Raji (cell line): ENCODE measurements at regions not wholly inside any gene's neighbourhood (a gene's known extent, or its start where the extent isn't known, plus 50 kb on each side); places are given as distances from the start of the nearest gene placed in this dataset.

Experiments
- POLR2A ChIP-seq: IDR thresholded peaks from 2 replicates; pipeline ENCODE4 v1.6.1; 2011; ENCODE audit warnings: low read depth, low read length, control low read depth; ENCODE audit not compliant: insufficient read depth

- no peak for TF ChIP-seq POLR2A
These were observed 92.5 kb upstream of the DNAH5 start for GRCh38 chr5:14036947-14037346.

- TF ChIP-seq POLR2A = no peak
These were observed 92.0 kb upstream of the DNAH5 start for GRCh38 chr5:14036514-14036913.

GRCh38 chr5:14035859-14036503 lies 91.5 kb upstream of the DNAH5 start:
- no peak for TF ChIP-seq POLR2A

DNA sequence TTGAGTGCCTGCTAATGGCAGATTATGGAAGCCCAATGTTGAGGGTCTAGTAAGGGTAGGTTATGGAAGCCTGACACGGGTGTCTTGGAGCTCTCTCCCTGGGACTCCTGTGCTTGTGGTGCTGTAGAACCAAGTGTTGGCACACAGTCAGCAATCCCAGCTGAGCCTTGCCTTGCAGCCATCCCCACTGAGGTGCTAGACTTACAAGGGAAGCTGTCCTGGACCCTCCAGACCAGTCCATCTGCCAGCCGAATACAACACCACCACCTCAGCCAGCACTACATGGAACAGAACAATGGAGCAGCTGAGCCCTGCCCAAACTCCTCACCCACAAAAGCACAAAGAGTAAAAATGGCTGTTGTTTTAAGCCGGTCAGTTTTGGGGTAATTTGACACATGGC lies 90.5 kb upstream of the DNAH5 start:
- TF ChIP-seq POLR2A = no peak

- no peak for TF ChIP-seq POLR2A
These were observed 88.4 kb upstream of the DNAH5 start for GRCh38 chr5:14032918-14033317.

GRCh38 chr5:14028938-14029584 lies 84.6 kb upstream of the DNAH5 start:
- no peak for TF ChIP-seq POLR2A

DNA sequence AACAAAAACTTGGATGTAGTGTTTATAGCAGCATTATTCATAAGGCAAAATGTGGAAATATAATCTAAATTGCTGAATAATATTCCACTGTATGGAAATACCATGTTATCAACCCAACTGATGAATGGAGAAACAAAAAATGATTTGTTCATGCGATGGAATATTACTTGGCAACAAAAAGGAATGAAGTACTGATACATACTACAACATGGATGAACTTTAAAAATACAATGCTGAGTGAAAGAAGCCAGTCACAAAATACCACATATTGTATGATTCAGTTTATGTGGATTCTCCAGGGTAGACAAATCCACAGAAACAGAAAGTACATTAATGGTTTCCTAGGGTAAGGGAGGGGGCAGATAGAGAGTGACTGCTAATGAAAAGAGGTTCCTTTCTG lies 83.7 kb upstream of the DNAH5 start:
- no peak for TF ChIP-seq POLR2A

DNA sequence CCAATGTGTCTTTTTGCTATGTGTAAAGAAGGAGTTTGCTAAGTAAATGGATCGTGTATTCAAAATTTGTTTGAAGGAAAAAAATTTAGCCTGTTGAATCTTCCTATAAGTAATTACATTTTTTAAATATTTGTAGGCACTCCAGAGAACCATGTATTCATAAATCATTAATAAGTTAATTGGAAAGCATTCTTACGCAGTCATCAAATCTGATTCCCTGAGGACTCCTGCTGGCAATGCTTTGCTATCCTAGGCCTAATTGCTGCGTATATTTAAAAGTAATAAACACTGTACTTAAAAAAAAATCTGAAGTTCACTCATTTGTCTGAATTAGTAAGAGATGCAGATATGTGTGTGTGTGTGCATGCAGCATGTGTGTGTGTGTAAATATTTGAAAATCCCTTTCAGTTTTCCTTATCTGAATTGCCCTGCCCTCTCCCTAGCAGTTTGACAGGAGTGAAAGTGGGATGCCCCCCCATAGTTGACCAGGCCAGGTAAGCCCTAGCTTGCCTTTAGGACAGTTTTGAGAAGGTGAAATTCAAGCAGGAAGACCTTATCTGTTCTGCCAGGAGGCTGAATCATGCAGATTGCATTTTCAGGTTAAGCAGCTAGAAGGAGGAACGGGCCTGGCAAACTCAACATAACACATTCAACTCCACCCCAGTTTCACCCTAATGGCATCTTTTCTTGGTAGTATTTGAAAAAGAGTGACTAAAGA lies 81.2 kb upstream of the DNAH5 start:
- TF ChIP-seq POLR2A = no peak

- no peak for TF ChIP-seq POLR2A
These were observed 78.5 kb upstream of the DNAH5 start for GRCh38 chr5:14022971-14023370.

DNA sequence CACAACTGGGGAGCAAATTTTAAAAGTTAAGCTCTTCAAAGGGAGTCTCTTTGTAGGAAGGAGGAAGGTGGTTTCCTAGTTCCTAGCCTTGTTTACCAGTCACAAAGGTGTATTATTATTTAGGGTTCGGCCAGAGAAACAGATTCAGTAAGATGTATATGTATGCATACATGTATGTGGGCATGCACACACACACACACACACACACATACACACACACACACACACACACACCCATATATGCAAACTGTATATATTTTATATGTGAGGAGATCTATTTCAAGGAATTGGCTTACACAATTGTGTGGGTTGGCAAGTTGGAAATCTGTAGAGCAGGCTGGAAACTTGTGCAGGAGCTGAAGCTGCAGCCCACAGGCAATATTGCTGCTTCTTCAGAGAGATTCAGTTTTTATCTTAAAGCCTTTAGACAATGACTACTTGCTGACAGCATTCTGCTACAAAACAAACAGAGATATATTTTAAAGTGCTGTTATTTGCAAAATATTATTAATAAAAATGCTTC lies 75.3 kb upstream of the DNAH5 start:
- TF ChIP-seq POLR2A = no peak

DNA sequence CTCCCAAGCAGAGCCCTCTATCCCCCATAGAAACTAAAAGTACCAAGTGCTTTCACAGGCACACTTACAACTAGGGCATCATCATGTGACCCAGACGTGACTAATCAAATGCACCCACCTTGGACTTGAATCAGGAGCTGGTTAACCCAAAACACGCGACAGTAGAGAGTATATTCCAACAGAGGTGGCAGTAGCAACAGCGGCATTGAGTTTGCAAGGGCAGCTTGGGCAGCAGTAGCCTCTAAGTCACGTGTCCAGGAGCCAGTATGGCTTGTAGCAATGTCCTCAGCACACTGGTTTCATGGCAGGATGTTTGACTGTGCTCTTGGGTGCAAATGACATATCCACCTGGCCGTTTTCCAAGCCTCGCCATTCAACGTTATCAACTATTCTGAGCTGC lies 73.4 kb upstream of the DNAH5 start:
- no peak for TF ChIP-seq POLR2A

DNA sequence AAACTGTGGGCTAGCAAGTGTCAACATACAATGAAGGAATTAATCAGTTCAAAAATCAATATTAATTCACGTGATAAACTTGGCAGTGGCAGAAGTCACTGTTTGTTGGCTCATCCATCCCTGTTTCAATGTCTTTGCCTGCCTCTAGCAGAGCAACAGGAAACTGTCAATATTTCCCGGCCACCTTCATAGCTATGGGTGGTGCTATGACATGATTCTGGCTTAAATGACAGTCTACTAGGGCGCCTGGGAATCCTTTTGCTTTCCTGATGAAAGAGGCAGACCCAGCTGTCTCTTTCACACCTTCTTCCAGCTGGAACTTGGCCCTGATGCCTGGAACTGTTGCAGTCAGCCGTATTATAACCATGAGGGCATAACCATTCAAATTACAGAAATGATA lies 72.1 kb upstream of the DNAH5 start:
- no peak for TF ChIP-seq POLR2A

DNA sequence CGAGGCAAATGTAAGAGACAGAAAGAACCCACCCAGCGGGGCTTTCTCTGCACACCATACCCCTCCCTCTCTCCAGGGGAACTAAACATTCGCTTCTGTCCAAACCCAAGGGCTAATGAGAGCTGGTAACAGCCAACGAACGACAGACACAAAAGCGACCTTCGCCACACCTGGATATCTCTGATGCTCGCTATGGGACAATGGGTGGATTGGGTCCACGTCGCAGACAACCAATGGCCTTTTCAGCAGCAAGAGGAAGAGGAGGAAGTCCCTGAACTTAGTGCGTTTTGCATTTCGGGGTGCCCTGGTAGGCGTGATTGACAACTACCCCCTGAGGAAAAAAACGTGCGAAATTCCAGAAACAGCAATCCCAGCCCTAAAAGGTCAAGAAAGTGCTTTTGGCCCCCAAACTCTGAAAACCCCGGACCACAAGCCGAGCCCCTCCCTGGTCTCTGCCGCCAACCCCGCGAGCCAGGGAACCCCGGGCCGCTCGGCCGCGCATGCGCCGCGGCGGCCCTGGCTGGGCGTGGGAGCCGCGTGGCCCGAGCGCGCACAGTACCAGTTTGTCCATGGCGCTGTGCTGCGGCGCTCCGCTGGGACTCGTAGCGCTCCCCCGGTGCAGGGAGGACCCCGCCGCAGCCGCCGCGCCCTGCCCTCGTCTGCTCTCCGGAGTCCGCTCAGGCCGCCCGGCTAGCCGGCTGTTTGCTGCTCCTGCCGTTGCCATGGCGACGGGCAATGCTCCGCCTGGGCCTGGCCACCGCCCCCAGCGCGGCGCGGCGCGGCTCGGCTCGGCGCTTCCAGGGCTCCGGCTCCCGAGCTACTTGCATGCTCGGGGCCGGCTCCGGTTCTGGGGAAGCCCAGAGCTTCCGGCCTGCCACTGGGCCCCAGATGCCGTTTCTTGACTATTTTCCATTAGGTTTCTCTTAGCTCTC lies 66.9 kb upstream of the DNAH5 start:
- TF ChIP-seq POLR2A = 0 out of 2 replicates have a peak, but pooled peaks have one; percentile 8

GRCh38 chr5:14009575-14009974 lies 65.1 kb upstream of the DNAH5 start:
- TF ChIP-seq POLR2A = no peak

GRCh38 chr5:14008819-14009311 lies 64.4 kb upstream of the DNAH5 start:
- no peak for TF ChIP-seq POLR2A
